SK-N-SH treated with all-trans-retinoic acid at 6 μM for 48 hours (cell line): ENCODE measurements at regions not wholly inside any gene's neighbourhood (a gene's known extent, or its start where the extent isn't known, plus 50 kb on each side); places are given as distances from the start of the nearest gene placed in this dataset.
A peak's percentile ranks its signal among the peaks of the same experiment; 100 is the strongest.

ENCODE experiments used
- ATAC-seq: fragments of 200-7000 bp; cut with Tn5 transposase; 3 replicates; pipeline ENCODE4 v1.9.1; 2020; ENCODE audit warnings: mild to moderate bottlenecking, moderate library complexity
- ARNTL ChIP-seq: fragments of 450-650 bp; formaldehyde crosslinking; IDR thresholded peaks from 2 replicates; pipeline ENCODE4 v1.5.0; 2020; ENCODE audit warnings: low read depth, mild to moderate bottlenecking, moderate library complexity, borderline replicate concordance
- BACH2 ChIP-seq: fragments of 250-450 bp; sonication (Bioruptor Pico); IDR thresholded peaks from 2 replicates; pipeline ENCODE4 v1.9.0; 2021; ENCODE audit warnings: mild to moderate bottlenecking, borderline replicate concordance
- CSDC2 ChIP-seq: fragments of 250-450 bp; sonication (Bioruptor Pico); IDR thresholded peaks from 2 replicates; pipeline ENCODE4 v1.5.0; 2020; ENCODE audit warnings: mild to moderate bottlenecking, moderate library complexity
- ESRRG ChIP-seq: fragments of 250-450 bp; sonication (Bioruptor Pico); IDR thresholded peaks from 2 replicates; pipeline ENCODE4 v1.6.1; 2021; ENCODE audit warnings: mild to moderate bottlenecking
- GLIS3 ChIP-seq: fragments of 250-450 bp; sonication (Bioruptor Pico); IDR thresholded peaks from 2 replicates; pipeline ENCODE4 v1.5.0; 2020; ENCODE audit warnings: mild to moderate bottlenecking, moderate library complexity
- ISL1 ChIP-seq: fragments of 250-450 bp; sonication (Bioruptor Pico); IDR thresholded peaks from 2 replicates; pipeline ENCODE4 v2.1.2; 2022; ENCODE audit warnings: mild to moderate bottlenecking, moderate library complexity
- PPARA ChIP-seq: fragments of 250-450 bp; sonication (Bioruptor Pico); IDR thresholded peaks from 2 replicates; pipeline ENCODE4 v1.5.0; 2020; ENCODE audit warnings: mild to moderate bottlenecking, borderline replicate concordance
- RARB ChIP-seq: fragments of 250-450 bp; sonication (Bioruptor Pico); IDR thresholded peaks from 2 replicates; pipeline ENCODE4 v1.8.0; 2021; ENCODE audit warnings: mild to moderate bottlenecking, moderate library complexity
- SNAI2 ChIP-seq: fragments of 250-450 bp; sonication (Bioruptor Pico); IDR thresholded peaks from 2 replicates; pipeline ENCODE4 v1.5.0; 2020; ENCODE audit warnings: mild to moderate bottlenecking, moderate library complexity
- TCF4 ChIP-seq: fragments of 250-450 bp; sonication (Bioruptor Pico); IDR thresholded peaks from 2 replicates; pipeline ENCODE4 v1.8.0; 2021; ENCODE audit warnings: mild to moderate bottlenecking, moderate library complexity, borderline replicate concordance
- TOX ChIP-seq: fragments of 250-450 bp; sonication (Bioruptor Pico); IDR thresholded peaks from 2 replicates; pipeline ENCODE4 v1.8.0; 2021; ENCODE audit warnings: mild to moderate bottlenecking, moderate library complexity, borderline replicate concordance
- ZC3H10 ChIP-seq: fragments of 250-450 bp; sonication (Bioruptor Pico); IDR thresholded peaks from 2 replicates; pipeline ENCODE4 v1.5.1; 2021; ENCODE audit warnings: mild to moderate bottlenecking, moderate library complexity
- ZFP30 ChIP-seq: fragments of 450-650 bp; formaldehyde crosslinking; IDR thresholded peaks from 2 replicates; pipeline ENCODE4 v1.5.0; 2022; ENCODE audit warnings: mild to moderate bottlenecking, moderate library complexity
- ZNF565 ChIP-seq: fragments of 450-650 bp; formaldehyde crosslinking; conservative IDR thresholded peaks from 2 replicates; pipeline ENCODE4 v1.5.0; 2020; ENCODE audit warnings: low read depth, mild to moderate bottlenecking, moderate library complexity
- ZNF8 ChIP-seq: fragments of 450-650 bp; formaldehyde crosslinking; IDR thresholded peaks from 2 replicates; pipeline ENCODE4 v1.5.0; 2020; ENCODE audit warnings: mild to moderate bottlenecking, moderate library complexity
- TF ChIP-seq, protein P1 (sequence below): fragments of 250-450 bp; sonication (Bioruptor Pico); IDR thresholded peaks from 2 replicates; pipeline ENCODE4 v1.5.1; 2020; ENCODE audit warnings: low read depth, mild to moderate bottlenecking, moderate library complexity
- TF ChIP-seq, protein P2 (sequence below): fragments of 250-450 bp; sonication (Bioruptor Pico); IDR thresholded peaks from 2 replicates; pipeline ENCODE4 v1.5.1; 2021; ENCODE audit warnings: mild to moderate bottlenecking, moderate library complexity
- TF ChIP-seq, protein P3 (sequence below): fragments of 250-450 bp; sonication (Bioruptor Pico); IDR thresholded peaks from 2 replicates; pipeline ENCODE4 v1.5.0; 2020; ENCODE audit warnings: mild to moderate bottlenecking, moderate library complexity
- TF ChIP-seq, protein P4 (sequence below): fragments of 250-450 bp; sonication (Bioruptor Pico); IDR thresholded peaks from 2 replicates; pipeline ENCODE4 v1.8.0; 2021; ENCODE audit warnings: low read depth, mild to moderate bottlenecking, moderate library complexity, borderline replicate concordance
- TF ChIP-seq, protein P5 (sequence below): fragments of 250-450 bp; sonication (Bioruptor Pico); IDR thresholded peaks from 2 replicates; pipeline ENCODE4 v1.8.0; 2020; ENCODE audit warnings: mild to moderate bottlenecking, moderate library complexity, borderline replicate concordance

DNA sequence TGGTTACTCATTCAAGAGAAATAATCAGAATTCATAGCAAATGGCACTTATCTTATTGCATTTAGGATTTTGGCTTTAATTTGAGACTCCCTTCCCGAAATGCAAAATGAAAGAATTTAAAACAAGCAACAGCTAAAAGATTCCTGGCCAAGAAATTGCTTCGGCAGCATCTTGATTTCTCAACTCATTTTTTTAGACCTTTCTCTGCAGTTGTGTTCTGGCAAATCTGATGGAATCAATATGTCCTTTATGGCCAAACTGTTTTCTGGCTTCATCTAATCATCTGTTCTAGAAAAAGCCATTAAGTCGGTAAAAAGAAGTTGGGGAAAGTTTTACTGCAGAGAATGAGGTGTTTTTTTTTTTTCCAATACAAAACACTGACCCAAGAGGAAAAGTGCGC is 172.1 kb downstream of the SLC16A9 start:
- no peak for TF ChIP-seq TCF4 (CRISPR knock-in tag)
- no peak for TF ChIP-seq RARB (CRISPR knock-in tag)
- no peak for TF ChIP-seq GLIS3 (CRISPR knock-in tag)
- TF ChIP-seq, protein P1, sequence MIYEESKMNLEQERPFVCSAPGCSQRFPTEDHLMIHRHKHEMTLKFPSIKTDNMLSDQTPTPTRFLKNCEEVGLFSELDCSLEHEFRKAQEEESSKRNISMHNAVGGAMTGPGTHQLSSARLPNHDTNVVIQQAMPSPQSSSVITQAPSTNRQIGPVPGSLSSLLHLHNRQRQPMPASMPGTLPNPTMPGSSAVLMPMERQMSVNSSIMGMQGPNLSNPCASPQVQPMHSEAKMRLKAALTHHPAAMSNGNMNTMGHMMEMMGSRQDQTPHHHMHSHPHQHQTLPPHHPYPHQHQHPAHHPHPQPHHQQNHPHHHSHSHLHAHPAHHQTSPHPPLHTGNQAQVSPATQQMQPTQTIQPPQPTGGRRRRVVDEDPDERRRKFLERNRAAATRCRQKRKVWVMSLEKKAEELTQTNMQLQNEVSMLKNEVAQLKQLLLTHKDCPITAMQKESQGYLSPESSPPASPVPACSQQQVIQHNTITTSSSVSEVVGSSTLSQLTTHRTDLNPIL (CRISPR knock-in tag), result no peak
- TF ChIP-seq ISL1 (CRISPR knock-in tag), result no peak
- TF ChIP-seq, protein P2, sequence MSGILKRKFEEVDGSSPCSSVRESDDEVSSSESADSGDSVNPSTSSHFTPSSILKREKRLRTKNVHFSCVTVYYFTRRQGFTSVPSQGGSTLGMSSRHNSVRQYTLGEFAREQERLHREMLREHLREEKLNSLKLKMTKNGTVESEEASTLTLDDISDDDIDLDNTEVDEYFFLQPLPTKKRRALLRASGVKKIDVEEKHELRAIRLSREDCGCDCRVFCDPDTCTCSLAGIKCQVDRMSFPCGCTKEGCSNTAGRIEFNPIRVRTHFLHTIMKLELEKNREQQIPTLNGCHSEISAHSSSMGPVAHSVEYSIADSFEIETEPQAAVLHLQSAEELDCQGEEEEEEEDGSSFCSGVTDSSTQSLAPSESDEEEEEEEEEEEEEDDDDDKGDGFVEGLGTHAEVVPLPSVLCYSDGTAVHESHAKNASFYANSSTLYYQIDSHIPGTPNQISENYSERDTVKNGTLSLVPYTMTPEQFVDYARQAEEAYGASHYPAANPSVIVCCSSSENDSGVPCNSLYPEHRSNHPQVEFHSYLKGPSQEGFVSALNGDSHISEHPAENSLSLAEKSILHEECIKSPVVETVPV (CRISPR knock-in tag), result no peak
- no peak for TF ChIP-seq ESRRG (CRISPR knock-in tag)
- TF ChIP-seq, protein P3, sequence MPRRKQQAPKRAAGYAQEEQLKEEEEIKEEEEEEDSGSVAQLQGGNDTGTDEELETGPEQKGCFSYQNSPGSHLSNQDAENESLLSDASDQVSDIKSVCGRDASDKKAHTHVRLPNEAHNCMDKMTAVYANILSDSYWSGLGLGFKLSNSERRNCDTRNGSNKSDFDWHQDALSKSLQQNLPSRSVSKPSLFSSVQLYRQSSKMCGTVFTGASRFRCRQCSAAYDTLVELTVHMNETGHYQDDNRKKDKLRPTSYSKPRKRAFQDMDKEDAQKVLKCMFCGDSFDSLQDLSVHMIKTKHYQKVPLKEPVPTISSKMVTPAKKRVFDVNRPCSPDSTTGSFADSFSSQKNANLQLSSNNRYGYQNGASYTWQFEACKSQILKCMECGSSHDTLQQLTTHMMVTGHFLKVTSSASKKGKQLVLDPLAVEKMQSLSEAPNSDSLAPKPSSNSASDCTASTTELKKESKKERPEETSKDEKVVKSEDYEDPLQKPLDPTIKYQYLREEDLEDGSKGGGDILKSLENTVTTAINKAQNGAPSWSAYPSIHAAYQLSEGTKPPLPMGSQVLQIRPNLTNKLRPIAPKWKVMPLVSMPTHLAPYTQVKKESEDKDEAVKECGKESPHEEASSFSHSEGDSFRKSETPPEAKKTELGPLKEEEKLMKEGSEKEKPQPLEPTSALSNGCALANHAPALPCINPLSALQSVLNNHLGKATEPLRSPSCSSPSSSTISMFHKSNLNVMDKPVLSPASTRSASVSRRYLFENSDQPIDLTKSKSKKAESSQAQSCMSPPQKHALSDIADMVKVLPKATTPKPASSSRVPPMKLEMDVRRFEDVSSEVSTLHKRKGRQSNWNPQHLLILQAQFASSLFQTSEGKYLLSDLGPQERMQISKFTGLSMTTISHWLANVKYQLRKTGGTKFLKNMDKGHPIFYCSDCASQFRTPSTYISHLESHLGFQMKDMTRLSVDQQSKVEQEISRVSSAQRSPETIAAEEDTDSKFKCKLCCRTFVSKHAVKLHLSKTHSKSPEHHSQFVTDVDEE, result no peak
- TF ChIP-seq, protein P4, sequence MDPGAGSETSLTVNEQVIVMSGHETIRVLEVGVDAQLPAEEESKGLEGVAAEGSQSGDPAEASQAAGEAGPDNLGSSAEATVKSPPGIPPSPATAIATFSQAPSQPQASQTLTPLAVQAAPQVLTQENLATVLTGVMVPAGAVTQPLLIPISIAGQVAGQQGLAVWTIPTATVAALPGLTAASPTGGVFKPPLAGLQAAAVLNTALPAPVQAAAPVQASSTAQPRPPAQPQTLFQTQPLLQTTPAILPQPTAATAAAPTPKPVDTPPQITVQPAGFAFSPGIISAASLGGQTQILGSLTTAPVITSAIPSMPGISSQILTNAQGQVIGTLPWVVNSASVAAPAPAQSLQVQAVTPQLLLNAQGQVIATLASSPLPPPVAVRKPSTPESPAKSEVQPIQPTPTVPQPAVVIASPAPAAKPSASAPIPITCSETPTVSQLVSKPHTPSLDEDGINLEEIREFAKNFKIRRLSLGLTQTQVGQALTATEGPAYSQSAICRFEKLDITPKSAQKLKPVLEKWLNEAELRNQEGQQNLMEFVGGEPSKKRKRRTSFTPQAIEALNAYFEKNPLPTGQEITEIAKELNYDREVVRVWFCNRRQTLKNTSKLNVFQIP (CRISPR knock-in tag), result no peak
- TF ChIP-seq ZNF8 (CRISPR knock-in tag), result no peak
- TF ChIP-seq ZC3H10 (CRISPR knock-in tag), result no peak
- no peak for ATAC-seq

DNA sequence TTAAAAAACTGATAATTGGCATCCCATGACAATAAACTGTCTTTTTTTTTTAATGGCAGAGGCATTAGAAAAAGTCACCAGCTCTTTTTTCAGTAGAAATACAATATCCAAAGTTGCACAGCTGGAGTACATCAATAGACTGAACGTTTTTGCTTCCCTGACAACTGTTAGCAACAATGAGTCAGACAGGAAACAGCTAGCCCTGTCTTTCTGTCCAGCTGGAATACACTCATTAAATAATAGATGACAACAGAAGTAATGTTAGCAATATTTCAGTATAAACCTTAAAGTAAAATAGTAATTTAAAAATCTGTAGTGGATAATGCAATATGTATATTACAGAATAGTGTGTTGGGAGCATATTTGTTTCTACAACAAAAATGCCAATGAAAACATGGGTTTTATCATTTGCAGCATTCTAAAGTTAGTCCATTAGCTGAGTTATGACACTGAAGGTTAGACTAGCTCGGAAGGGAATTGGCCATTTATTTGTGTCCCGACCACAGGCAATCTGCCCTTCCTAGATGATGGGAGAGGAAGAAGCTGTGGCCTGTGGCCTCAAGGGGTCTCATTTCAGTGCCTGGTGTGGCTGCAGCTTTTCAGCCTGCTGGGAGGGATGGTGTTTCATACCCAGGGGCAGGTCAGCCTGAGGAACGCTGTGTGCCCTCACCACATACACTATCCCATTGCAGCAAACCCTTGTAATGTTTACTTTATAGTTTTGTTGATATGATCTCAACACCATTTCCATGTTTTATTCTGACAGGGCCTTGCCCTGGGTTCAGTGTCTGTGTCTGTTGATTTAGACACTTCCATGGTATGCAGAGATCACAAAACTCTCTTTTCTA is 173.3 kb downstream of the SLC16A9 start:
- 0 out of 2 replicates have a peak, but pooled peaks have one; percentile 28 for TF ChIP-seq TCF4 (CRISPR knock-in tag)
- TF ChIP-seq CSDC2 (CRISPR knock-in tag), result no peak
- no peak for TF ChIP-seq PPARA
- TF ChIP-seq ISL1 (CRISPR knock-in tag), result peak; percentile 72
- TF ChIP-seq ZFP30, result no peak
- no peak for TF ChIP-seq SNAI2 (CRISPR knock-in tag)
- 0 out of 2 replicates have a peak, but pooled peaks have one; percentile 9 for TF ChIP-seq ZC3H10 (CRISPR knock-in tag)
- TF ChIP-seq GLIS3 (CRISPR knock-in tag), result no peak
- TF ChIP-seq TOX (CRISPR knock-in tag), result 0 out of 2 replicates have a peak, but pooled peaks have one; percentile 64
- TF ChIP-seq, protein P5, sequence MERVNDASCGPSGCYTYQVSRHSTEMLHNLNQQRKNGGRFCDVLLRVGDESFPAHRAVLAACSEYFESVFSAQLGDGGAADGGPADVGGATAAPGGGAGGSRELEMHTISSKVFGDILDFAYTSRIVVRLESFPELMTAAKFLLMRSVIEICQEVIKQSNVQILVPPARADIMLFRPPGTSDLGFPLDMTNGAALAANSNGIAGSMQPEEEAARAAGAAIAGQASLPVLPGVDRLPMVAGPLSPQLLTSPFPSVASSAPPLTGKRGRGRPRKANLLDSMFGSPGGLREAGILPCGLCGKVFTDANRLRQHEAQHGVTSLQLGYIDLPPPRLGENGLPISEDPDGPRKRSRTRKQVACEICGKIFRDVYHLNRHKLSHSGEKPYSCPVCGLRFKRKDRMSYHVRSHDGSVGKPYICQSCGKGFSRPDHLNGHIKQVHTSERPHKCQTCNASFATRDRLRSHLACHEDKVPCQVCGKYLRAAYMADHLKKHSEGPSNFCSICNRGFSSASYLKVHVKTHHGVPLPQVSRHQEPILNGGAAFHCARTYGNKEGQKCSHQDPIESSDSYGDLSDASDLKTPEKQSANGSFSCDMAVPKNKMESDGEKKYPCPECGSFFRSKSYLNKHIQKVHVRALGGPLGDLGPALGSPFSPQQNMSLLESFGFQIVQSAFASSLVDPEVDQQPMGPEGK (CRISPR knock-in tag), result no peak; the same call in 1 of the 2 replicates
- no peak for TF ChIP-seq ARNTL (CRISPR knock-in tag)
- peak; percentile 95 for ATAC-seq

DNA sequence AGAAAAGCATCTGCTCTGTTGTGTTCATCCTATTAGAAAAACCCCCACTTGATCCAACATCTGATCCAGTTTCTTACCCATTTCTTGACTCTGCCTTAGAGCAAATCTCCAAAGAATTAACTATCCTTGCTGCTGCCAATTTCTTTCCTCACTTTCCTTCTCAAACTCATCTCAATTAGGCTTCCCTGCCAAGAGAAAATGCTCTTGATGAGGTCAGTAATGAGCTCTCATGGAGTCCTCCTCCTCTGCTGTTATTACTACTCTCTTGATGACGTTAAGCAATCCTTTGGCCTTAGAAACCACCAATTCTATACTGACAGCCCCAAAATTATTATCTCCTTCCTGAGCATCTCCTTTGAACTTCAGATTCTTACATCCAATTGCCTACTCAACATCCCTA is 162.0 kb upstream of the FAM13C start:
- TF ChIP-seq BACH2, result no peak
- no peak for TF ChIP-seq TOX (CRISPR knock-in tag)
- no peak for TF ChIP-seq ZNF565
- no peak for ATAC-seq
